Kasumi-1 (cell line): ENCODE measurements at regions not wholly inside any gene's neighbourhood (a gene's known extent, or its start where the extent isn't known, plus 50 kb on each side); places are given as distances from the start of the nearest gene placed in this dataset.
"Not testable (repeated sequence)": the region's sequence is repeated elsewhere in the genome, so short reads cannot be mapped to it uniquely, and the experiment has no call there.

Experiments used
- DNase-seq, 2 experiments: peaks; one replicate each; lab custom pipeline; 2025; lab: John Stamatoyannopoulos, UW

DNA sequence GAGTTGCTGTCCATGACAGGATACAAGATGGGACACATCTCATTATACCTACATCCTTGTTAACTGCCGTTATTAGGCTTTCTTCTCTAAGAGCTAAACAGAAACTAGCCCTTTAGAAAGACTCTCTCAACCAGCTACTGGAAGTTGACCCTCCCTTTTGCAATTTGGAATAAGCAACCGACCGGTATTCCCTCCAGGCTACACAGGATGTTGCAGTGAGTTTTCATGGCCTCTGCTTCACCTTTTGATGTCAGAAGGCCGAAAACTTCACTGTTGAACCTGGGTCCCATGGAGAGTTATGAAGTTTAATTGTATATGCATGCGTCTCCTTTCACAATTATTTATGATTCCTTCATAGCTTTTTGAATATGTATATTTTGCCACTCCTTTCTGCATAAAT lies 1042.5 kb upstream of the SPRY2 start:
- DNase-seq = no peak

DNA sequence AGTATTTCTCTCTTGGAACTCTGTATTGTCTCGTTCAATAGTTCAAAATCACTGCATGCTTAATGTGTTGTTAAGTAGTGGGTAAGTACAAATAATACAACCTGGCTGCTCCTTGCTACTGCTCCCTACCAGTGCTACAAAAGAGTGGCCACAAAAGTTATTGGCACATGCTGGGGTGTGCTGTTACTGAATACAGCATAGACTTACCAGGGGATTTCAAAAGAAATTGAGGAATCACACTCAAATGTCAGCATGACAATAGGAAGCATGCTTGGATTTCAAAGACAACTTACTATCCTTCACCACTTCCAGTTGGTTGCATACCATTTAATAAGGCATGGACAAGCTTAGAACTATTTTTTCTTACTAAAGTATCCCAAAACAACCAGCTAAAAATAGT lies 1041.3 kb upstream of the SPRY2 start:
- no peak for DNase-seq

DNA sequence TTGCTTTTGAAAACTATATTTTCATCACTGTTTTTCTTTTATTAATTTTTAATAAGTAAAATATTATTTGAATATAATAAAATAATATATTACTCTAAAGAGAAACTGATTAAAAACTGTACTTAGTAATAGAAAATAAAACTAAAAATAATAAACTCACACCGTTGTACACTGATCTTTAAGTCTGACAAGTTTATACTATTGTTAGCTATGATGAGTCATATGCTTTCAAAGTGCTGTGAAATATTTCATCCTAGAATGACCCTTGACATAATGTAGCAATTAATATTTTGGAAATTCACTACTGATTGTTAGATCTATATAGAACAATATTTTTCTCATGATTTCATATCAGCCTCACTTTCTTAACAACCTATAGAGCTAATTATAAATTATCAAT lies 1040.6 kb upstream of the SPRY2 start:
- no peak for DNase-seq

DNA sequence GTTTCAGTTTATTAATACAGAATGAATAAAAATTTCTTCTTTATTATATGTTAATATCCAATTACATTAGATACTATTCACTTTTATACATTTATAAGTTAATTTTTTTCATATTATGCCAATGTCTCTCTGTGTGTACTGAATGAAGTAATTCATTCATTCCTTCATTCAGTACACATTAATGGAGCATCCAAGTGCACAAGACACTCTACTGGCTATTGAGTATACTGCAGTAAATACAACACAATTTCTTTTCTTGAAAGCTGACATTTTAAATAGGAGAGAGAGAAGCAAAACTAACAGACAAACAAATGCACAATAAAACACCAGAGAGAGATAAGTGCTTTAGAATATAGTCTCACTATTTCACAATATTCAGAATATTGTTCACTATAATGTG lies 1038.3 kb upstream of the SPRY2 start:
- peak; percentile 24 to 34 for DNase-seq

DNA sequence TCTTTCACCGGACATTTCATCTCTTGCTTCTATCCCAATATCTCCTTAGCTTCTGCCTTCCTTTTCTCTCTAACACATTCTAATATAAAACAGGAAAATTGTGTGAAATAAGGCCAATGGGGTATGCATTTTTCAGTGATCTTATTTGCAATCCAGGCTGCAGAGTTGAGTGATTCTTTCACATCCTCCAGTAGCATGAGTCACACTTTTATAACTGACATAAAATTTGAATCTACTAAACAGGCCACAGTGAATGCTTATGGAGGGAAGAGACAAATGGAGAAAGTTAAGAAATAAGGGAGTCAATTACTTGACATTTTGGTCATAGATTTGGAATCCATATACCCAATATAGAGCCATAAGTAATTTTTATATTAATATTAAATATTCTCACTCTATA lies 1037.0 kb upstream of the SPRY2 start:
- no peak for DNase-seq

DNA sequence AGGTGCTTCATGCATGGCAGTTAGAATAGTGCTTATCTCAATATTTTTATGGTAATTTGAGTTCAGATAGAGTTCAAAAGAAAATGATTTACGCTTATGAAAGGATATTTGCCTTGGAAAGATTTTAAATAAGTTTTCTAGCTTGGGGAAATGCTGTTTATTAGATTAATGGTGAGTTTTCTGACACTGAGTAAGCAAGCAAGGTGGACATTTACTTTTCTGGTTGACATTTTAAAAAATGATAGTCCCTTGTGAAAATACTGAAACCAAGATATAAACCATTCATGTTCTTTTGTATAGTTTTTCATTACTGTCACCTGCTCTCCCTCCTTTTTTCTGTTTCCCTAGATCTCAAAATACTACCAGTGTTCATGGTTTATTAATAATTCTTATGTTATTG lies 1034.8 kb upstream of the SPRY2 start:
- no peak for DNase-seq

DNA sequence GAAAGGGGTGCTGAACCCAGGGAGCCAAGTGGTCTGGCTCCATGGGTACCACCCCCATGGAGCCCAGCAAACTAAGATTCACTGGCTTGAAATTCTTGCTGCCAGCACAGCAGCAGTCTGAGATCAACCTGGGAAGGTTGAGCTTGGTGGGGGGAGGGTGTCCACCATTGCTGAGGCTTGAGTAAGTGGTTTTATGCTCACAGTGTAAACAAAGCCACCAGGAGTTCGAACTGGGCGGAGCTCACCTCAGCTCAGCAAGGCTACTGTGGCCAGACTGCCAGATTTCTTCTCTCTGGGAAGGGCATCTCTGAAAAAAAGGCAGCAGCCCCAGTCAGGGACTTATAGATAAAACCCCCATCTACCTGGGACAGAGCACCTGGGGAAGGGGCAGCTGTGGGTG lies 1021.8 kb upstream of the SPRY2 start:
- DNase-seq = not testable (repeated sequence)

DNA sequence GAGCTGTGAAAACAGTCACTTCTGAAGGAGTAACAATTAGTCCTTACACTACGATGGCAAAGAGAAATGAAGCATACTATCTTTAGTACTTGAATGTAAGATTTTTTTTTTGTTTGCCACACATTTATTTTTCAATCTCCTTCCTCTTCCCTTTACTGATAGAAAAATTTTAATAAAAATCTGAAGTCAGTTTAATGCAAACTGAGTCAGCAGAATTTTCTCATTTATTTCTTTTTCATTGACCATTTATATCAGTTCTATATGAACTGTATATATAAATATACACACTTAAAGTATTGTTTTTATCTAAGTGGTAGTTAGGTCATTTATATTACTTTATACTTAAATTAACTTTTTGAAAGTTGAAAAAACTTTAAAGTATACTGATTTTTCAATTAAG lies 1009.1 kb upstream of the SPRY2 start:
- DNase-seq = no peak

DNA sequence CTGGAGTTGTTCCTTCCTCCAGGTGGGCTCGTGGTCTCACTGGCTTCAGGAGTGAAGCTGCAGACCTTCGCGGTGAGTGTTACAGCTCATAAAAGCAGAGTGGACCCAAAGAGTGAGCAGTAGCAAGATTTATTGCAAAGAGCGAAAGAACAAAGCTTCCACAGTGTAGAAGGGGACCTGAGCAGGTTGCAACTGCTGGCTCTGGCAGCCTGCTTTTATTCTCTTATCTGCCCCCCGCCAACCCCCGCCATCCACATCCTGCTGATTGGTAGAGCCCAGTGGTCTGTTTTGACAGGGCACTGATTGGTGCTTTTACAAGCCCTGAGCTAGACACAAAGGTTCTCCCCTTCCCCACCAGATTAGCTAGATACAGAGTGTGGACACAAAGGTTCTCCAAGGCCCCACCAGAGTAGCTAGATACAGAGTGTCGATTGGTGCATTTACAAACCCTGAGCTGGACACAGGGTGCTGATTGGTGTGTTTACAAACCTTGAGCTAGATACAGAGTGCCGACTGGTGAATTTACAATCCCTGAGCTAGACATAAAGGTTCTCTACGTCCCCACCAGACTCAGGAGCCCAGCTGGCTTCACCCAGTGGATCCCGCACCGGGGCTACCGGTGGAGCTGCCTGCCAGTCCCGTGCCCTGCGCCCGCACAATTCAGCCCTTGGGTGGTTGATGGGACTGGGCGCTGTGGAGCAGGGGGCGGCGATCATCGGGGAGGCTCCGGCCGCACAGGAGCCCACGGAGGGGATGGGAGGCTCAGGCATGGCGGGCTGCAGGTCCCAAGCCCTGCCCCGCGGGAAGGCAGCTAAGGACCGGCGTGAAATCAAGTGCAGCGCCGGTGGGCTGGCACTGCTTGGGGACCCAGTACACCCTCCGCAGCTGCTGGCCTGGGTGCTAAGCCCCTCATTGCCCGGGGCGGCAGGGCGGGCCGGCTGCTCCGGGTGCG lies 999.5 kb upstream of the SPRY2 start:
- not testable (repeated sequence) for DNase-seq

DNA sequence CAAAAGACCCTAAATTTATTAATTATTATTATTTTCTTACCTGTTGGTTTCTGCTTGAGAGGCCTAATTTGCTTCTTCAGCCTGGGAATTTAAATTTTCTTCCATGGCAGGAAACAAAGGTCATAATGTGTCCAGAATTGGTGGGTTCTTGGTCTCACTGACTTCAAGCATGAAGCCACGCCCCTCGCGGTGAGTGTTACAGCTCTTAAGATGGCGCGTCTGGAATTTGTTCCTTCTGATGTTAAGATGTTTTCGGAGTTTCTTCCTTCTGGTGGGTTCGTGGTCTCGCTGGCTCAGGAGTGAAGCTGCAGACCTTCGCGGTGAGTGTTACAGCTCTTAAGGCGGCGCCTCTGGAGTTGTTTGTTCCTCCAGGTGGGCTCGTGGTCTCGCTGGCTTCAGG lies 998.7 kb upstream of the SPRY2 start:
- not testable (repeated sequence) for DNase-seq

DNA sequence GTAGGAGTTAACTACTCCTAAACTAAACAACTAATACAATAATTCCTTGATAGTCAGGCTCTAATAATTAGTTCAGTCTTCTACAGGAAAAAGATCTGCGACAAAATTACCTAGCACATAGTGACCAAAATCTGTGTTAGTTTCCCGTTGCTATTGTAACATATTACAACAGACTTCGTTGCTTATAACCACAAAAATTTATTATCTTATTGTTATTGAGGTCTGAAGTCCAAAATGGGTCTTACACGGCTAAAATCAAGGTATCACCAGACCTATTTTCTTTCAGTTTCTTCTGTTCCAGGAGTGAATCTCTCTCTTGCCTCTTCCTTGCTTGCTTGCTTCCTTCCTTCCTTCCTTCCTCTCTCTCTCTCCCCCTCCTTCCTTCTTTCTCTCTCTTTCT lies 993.6 kb upstream of the SPRY2 start:
- DNase-seq = no peak

DNA sequence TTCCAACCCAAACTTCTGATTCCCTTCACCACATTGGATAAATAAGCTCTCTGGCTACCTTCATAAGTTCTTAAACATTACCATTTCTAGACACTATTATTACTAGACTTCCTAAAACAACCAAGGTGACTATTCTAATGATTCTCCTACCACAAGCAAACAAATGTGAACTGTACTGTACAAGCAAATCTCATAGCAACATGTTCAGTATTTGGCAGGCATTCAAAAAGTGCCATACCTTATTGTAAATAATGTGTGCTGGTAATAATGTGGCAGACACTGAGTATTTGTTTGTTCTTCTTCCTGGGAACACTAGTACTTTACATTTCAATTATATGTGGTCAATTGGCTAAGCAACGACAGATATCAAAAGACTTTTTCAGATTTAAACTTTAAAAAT lies 986.0 kb upstream of the SPRY2 start:
- no peak for DNase-seq

DNA sequence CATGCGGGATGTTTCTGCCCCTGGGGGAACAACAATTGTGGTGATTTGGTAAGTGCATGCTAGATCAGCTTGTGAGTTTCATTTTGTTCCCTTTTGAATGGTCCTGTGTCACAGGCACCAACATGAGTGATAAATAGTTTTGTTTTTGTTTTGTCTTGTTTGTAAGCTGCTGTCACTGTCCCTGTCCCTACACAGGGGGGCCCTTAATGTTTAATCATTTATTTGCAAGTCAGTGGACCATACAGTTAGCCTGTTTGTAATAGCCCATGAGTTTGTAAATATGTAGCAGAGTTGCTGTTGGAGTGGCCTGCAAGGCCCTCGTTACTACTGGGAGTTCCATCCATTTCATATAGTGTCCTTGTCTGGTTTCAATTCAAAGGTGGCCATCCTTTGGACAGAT lies 979.6 kb upstream of the SPRY2 start:
- no peak for DNase-seq

DNA sequence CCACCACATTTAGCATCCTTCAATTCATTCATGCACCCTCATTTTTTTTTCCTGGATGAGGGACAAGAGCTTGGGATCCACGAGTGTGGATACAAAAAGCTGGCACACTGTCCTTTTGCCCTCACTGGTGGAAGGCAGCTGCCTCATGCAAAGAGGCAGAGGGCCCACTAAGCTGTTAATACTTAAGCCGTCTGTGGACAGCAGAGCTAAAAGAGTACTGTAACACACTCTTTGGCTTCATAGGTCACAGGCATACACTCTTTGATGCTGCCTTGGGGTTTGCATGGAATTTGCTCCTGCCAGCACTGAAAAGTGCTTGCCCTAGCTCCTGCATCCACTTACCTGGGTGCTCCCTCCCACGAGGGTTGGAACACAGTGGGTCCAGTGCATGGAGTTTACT lies 978.4 kb upstream of the SPRY2 start:
- DNase-seq = no peak

DNA sequence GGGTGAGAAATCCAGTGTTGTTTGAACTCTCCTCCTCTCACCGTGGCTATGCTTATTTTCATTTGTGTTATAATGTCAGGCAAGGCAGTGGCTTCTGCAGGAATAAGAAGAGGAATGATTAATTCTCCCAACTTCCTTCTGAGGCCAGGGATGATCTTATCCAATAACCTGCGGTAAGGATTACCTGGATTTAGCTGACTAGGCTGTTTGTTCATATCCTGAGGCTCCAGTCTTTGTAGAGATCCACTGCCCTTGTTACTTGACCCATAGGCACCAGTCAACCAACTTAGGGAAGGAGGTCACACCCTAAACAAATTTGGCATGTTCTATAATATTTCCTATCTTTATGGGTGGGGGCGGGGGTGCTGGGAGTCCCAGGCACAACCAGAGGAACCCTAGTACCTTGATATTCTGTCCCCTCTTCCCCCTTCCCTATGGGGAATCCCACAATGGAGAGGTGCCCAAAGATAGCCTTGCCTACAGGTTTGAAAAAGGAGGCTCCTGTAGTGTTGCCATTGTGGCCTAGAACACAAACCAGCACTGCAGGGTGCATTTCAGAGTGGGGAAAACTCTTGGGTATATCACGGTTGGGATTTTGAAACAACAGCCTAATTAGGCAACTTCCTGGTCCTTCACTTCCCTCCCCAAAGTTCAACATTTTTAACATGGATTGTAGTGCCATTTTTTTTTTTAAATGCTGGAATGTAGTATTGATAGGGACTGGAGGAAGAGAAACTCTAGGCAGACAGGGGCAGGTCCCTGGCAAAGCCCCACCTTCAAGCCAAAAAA lies 977.5 kb upstream of the SPRY2 start:
- DNase-seq = no peak

DNA sequence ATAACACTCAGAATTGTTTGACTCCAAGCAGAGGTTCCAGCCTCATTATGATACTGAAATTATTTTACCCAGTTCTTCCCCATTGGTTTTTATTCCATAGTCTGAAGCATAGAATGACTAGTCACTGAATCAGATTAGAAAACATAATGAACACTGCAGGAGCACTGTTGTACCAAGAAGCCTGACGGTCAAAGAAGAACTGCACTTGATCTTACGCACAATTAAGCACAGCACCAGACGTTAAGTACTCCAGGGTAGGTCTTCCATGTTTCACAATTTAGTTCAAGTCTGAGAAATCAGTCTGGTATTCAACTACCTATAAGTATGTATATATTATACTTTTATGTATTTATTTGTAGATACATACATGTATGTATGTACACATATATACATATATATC lies 973.5 kb upstream of the SPRY2 start:
- no peak for DNase-seq

DNA sequence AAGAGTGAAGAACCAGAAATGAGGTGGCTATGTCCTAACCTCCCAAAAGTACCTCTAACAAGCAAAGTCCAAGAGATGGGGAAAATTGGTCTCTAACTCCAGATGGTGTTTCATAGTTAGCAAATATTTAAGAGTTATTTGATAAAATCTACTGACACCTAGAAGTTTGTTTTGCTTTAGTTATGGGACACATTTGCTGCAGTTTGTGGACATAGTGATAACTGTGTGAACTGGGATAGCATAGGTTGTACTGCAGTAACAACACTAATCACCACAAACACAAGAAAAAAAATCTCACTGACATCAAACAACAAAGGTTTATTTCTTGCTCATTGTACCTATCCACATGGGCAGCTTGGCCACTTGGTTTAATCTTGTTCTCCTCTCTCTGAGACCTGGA lies 965.0 kb upstream of the SPRY2 start:
- DNase-seq = no peak

DNA sequence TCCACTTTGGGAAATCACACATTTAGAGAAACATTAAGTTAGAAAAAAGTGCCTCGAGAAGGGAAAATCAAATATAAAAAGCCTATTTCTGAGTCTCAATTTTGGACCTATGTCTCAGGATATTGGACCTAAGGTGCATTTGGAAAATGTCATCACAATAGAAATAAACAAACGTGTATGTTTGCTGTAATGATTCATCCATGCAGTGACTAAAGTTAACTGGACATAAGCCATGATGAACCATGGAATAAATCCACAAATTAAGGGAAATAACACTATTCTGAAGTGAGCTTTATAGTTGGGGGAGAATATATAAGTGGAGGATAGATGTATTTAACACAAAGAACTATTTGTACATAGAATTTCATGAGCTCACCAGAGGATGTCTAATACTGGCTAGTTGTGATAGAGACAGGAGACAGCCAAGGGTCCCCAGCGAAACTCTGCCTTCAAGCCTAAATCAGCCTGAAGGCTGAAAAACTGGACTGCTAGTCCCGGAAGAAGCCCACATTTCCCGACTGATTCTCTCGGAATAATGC lies 963.3 kb upstream of the SPRY2 start:
- DNase-seq = no peak

DNA sequence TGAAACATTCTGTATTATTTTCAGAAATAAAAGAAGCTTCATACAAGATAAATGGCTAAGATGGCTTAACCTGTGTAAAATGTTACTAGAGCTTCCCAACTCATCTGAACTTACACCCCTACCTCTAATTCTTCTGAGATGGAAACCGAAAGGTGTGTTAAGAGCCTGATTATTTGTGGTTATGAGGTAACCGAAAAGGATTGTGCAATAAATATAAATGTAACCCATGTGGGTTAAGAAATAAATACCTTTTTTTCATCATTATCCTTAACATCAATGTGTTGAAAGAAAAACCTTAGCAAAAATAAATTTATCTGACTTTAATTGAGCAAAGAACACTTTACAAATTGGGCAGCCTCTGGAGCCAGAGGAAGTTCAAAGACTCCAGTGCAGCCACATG lies 961.8 kb upstream of the SPRY2 start:
- no peak for DNase-seq

DNA sequence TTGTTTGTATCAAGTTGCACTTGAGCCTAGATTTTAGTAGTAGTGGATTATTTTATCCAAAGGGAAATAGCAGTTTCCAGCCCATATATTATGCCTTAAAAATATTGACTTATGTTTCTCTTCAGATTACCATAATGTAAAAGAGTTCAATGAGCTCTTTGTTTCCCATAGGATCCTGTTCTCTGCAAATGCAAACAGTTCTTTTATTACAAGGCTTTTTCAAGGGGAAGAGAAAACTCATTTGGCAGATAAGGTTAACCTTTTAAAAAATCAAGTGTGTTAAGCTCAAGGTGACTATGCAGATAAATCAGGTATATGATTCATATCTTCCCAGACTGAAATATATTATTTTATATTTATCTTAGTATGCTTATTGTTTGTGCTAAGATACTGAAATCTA lies 961.2 kb upstream of the SPRY2 start:
- DNase-seq = no peak

DNA sequence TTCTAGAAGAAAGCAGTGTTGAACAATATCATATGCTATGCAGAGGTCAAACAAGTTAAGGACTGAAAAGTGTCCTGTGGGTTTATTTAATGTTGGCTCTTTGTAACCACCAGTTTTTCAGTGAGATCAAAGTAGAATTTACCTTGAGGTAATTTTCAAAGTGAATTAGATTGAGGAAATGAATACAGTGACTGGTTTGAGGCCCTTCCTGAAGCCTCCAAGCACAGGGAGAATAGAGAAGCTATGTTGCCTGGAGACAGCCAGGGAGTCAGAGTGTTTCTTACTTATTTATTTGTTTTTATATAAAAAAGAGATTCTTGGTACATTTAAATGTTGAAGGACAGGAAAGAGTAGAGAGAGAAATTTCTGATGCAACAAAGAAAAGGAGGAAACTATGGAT lies 954.3 kb upstream of the SPRY2 start:
- DNase-seq = no peak

DNA sequence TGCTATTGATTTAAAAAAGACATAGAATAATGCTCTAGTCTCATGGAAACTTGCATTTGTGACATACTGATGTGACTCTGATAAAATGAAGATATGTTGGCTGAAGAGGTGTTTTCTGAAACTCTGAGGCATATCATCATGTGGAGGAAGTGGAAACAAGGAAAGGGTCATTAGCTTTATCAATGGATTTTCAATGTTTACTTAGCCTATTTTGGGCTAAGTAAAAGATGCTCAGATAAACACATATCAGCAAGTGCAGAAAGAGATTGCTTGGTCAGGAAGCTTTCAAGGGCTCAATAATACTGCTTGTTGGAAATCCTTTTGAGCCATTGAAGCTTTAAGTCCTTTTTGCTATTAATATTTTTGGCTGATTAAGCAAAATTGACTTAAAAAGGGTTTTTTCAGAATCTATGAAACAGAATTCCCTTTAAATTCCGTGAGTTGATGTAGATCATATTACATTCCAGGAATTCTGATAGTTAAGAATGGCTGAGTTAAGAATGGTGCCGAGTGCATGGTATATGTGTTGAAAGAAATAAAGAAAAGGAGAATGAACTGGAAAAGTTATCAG lies 952.8 kb upstream of the SPRY2 start:
- DNase-seq = no peak

DNA sequence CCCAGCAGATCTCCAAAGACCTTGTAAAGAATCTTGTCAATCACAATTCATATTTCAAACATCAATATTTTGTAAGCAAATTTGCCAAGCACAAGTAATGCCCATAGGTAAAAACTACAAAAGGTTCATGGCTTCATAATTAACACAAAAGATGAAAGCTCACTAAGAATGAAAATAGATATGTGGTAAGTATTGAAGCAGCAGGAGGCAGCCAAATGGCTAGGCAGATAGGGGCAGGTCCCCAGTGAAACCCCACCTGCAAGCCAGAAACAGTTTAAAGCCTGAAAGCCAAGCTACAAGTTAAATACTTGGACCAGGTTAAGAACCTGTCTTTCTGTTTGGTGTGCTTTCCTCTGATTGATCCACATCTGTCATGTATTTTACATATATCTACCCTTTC lies 942.6 kb upstream of the SPRY2 start:
- no peak for DNase-seq
